HG03103 (cell line): ENCODE measurements at regions not wholly inside any gene's neighbourhood (a gene's known extent, or its start where the extent isn't known, plus 50 kb on each side); places are given as distances from the start of the nearest gene placed in this dataset.
"Not testable (repeated sequence)": the region's sequence is repeated elsewhere in the genome, so short reads cannot be mapped to it uniquely, and the experiment has no call there.

Source experiments
- ATAC-seq: cut with Tn5 transposase; IDR thresholded peaks from one replicate; pipeline ENCODE4 v1.9.1; 2021; ENCODE audit warnings: low read depth; ENCODE audit not compliant: unreplicated experiment

GRCh38 chr17:33679595-33679994 lies 386.5 kb upstream of the ASIC2 start:
- ATAC-seq, result no peak

- ATAC-seq, result no peak
Measured at GRCh38 chr17:33680472-33680871, 387.4 kb upstream of the ASIC2 start.

- ATAC-seq, result no peak
Measured at GRCh38 chr17:33682599-33682998, 389.5 kb upstream of the ASIC2 start.

DNA sequence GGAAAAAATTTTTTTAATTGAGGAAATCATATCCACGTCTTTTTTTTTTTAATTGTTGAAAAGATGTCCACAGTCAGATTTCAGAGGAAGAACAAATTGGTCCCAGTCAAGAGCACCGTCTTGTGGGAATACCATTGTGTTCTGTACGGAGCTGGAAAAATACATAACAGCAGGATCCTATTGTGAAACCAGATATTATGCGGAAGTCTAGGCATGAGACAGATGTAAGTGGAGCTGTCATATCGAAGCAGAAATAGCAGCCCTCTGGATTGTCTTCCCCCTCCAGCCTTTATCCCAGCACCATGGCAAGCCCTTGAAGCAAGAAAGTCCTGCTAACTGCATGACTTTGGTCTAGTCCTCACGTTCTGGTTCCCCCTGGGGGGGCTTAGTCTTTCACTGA lies 391.6 kb upstream of the ASIC2 start:
- ATAC-seq, result no peak

- no peak for ATAC-seq
Measured at GRCh38 chr17:33686171-33686570, 393.1 kb upstream of the ASIC2 start.

- ATAC-seq, result no peak
Measured at GRCh38 chr17:33687831-33688230, 394.7 kb upstream of the ASIC2 start.

GRCh38 chr17:33688771-33689170 lies 395.7 kb upstream of the ASIC2 start:
- ATAC-seq, result no peak

DNA sequence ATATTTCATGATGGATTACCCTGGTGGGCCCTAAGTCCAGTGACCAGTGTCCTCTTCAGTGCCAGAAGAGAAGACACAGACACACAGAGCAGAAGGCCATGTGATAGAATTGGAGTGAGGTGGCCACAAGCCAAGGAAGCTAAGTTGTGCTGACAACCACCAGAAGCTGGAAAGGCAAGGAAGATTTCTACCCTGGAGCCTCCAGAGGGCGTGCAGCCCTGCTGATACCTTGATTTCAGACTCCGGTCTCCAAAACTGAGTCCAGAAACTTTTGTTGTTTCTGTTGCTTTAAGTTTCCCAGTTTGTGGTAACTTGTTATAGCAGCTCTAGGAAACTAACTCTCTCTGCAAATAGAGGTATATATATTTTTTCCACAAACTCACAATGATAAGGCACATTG lies 396.6 kb upstream of the ASIC2 start:
- ATAC-seq, result no peak

DNA sequence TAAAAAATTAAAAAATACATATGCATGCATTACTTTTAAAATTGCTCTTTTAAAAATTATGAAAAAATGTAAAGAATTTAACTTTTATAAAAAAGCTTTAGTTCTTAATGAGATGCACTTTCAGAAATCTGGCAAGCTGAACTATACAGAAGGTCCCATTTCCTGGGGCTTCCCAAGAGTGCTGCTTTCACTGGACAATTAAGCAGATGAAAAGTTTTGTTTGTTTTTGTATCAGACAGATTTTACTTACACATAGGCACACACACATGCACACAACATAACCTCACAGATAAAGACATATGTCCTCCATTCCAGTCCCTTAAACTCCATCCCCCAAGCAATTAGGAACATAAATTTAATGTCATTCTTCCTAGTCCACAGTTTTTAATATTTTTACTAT lies 402.3 kb upstream of the ASIC2 start:
- ATAC-seq, result no peak

DNA sequence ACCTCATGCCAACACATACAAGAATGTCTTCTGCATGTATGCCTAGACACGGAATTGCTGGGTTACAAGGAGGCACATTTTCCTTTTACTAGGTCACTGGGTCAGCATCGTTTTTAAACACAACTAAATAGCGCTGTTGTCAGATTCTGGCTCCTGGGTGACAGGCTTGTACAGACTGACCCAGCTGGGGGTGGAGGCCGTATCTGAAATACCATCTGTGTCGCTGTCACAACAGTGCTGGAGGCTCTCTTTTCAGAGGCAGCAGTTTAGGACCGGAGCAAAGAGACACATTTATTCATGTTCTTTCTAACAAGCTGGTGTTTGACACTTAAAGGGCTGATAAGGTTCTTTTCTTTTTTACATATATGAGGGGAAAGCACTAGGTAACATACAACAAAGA lies 403.0 kb upstream of the ASIC2 start:
- ATAC-seq, result no peak

DNA sequence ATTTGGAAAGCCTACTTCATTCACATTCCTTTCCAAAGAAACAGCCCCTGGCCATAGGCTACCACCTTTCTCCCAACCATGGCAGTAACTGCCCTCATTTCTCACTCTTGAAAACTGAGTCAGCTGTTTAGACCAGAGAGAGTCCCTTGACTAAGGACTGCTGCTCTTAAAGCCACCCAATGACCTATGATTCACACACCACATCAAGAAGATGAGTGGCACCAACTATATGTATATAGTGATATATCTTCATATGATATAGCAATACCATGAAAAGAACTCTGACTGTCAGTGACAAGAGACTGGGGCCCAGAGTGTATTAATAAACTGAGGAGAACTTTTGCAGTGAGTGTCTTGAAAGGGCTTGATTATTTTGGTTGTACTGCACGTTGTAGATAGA lies 404.5 kb upstream of the ASIC2 start:
- no peak for ATAC-seq

DNA sequence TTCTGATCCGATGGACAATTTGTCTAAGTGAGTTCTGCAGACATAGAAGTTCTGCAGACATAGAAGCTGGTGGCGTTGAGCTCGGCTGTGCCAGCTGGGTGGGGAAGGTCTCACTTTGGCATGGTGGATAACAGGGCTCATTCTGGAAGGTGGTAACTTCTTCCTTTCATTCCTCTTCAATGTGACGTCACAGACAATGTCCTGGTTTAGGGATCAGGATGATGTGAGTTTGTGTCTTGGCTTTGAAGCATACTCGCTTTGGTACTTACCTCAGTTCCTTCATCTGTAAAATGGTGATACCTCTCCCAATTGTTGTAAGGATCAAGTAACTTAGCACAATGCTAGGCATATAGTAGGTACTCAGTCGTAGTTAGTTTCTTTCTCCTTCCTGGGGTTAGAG lies 408.8 kb upstream of the ASIC2 start:
- ATAC-seq, result no peak

DNA sequence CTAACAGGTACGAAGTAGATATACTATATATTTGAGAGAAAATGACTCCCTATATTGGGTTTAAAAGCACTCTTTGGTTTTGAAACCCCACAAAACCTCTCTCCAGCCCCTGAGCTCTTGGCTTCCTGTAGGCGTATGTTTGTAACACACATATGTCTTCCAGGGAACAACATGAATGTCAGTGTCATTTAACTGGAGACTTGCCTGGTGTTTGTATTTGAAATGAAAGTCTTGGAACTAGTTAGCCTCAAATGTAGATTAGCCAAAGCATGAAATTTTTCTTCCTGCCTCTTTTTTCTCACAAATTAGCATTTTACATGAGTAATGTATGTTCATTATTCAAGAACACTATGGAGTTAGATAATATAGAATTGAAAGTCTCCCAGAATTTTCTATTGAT lies 411.8 kb upstream of the ASIC2 start:
- no peak for ATAC-seq

DNA sequence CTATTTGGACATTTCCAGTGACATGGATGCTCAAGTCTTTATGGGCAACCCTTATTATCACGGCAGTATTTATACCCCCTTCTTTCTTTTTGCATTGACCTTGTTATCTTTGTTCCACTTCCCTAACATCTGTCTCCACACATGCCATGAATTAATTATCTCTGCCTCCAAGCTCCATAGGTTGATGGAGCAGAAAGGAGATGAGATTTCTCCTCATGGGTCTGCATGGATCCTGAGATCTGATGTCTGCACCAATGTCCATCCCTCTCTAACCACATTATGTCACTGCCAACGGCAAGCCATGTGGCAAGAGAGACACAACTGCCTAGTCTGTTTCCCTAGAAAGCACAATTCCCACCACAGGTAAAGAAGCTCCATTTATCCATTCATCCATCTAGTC lies 416.8 kb upstream of the ASIC2 start:
- no peak for ATAC-seq

- no peak for ATAC-seq
Measured at GRCh38 chr17:33712120-33712519, 419.0 kb upstream of the ASIC2 start.

DNA sequence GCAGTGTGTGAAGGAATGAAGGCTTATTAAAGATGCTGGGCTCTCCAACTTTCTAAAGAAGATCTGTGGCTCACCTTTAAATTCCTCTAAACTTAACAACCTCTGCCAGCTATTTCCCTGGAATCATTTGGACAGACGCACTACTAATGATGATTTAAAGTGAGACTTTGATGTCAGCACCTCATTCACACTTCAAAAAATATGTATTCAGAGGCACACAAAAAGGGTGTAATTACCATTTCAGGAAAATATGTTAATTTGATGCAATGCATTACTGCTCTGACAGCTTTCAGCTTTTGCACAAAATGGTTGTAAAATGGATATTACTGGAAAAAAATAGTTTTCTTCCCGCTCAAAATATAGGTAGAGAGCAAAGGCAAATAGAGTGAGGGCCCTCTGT lies 423.9 kb upstream of the ASIC2 start:
- ATAC-seq, result no peak

GRCh38 chr17:33723736-33724135 lies 430.6 kb upstream of the ASIC2 start:
- not testable (repeated sequence) for ATAC-seq

- no peak for ATAC-seq
Measured at GRCh38 chr17:33725675-33726271, 432.7 kb upstream of the ASIC2 start.

DNA sequence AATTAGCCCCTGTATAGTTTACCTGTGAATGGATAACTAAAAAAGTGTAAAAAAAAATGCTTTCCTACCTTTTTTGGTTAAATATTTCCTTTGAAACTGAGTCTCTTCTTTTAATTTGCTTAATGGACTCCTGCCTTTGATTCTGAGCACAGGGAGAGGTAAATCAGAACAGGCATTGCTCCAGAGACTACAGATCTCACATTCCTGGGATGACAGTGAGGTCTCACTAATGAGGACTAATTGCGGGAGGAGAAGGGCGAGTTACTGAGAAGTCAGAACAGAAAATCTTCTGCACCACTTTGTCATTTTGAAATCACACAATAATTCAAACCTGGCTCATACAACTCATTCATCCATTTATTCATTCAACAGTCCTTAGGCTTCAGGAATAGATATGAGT lies 437.0 kb upstream of the ASIC2 start:
- ATAC-seq, result no peak

DNA sequence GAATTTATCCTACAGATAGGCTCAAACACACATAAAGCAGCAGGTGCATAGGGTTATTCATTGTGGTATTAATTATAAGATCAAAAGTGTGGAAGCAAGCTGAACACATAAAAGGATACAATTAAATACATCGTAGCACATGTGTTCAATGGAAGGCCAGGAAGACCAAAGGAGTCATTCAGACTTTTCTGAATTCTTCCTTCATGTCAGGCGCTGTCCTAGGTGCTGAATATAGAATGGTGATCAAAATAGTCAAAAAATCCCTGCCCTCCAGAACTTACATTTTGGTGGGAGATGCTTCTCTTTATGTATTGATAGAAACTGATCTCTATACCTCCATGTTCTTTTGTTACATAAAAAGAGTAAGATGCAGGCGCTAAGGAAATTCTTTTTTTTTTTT lies 439.0 kb upstream of the ASIC2 start:
- no peak for ATAC-seq

GRCh38 chr17:33739714-33740113 lies 446.6 kb upstream of the ASIC2 start:
- ATAC-seq, result no peak

GRCh38 chr17:33745047-33745760 lies 452.1 kb upstream of the ASIC2 start:
- no peak for ATAC-seq

DNA sequence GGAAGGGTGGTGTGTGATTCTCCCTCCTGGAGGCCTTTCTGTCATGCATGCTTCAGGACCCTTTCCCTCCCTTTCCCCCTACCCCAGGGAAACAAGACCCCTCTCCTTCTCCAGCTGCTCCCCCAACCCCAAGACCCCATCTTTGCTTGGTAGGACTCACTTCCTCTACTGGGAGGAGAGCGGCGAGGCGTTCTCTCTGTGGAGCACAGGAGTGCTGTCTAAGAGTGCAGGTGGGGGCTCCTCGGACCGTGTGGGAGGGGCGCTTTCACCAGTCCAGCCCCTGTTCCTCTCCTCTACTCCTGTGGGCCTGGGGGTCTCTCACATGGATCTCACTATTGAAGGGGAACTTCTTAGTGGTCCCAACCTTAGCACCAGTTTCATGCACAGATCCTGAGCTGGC lies 456.1 kb upstream of the ASIC2 start:
- ATAC-seq, result no peak
